ENCODE measurements at regions not wholly inside any gene's neighbourhood (a gene's known extent, or its start where the extent isn't known, plus 50 kb on each side); places are given as distances from the start of the nearest gene placed in this dataset.

- no peak for DNase-seq
These were observed 191.0 kb upstream of the C1orf174 start for GRCh38 chr1:4090976-4091660.

DNA sequence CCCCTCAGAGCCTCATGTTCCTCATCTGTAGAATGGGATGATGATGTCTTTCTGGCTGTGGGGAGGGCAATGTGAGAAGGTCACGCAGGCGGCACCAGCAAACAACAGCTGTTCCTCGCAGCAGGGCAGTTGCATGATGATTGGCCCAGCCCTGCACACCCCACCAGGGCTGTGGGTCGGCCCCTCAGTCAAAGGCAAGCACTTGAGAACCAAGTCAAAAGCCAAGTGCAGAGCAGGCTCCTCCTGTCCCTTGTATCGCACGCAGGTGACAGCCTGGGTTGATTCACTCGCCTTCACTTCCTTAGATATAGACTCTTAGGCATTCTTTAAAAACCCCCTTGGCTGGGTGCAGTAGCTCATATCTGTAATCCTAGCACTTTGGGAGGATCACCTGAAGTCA, 191.9 kb upstream of the C1orf174 start:
- DNase-seq, result no peak

DNA sequence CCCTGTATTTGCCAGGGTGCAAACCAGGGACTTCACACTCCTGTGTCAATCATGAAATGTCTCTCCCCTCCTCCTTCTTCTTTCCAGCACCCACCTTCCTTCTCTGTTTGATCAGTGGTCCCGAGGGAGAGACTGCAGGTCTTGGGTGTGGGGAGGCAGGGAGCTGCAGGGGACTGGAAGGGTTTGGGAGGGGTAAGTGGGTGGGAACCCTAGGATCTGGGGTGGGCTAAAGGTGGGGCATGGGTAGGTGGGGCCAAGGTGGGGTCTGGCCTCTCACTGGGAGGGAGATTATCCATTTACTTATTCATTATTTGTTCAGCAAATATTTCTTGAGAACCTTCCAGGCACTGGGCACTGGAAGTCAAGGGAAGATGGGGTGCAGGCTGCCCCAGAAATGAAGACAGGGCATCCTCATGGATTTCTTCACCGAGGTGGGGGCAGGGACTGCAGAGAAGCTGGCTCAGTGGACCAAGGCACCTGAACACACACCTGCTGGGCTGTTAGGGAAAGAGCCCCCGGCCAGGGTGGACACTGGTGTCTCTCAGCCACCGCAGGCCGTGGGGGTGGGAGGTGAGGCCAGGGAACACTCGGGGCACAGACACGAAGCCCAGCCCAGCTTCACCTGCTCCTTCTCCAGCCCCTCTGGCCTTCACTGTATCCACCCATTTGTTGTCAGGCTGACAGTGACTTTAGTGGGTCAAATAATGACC, 193.9 kb upstream of the C1orf174 start:
- no peak for DNase-seq

- no peak for DNase-seq
These were observed 195.4 kb upstream of the C1orf174 start for GRCh38 chr1:4095433-4095971.

- DNase-seq, result no peak
These were observed 201.5 kb upstream of the C1orf174 start for GRCh38 chr1:4101459-4102161.

DNA sequence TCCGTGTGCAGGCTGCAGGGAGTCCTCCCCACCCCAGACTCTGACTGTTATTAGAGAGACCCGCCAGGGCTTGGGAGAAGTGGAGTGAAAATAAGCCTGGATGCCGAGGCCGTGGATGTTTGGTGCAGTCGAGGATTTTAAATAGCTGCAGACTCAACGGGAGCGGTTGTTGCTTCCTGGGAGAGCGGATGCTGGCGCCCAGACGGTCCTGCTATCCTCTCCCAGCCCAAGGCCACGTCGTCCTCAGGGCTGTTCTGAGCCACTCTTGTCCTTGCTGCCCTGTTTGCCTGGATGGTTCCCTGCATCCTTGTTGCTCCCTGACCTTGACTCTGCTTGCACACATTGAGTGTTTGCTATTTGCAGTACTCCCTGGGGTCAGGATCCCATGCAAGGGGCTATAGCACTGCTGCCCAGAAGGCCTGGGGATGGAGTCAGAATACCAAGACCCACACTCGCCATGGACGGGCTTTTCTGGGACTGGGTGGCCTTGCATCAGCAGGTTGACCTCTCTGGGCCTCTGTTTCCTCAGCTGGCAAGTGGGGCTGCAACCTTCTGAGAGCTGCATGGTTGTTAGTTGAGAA, 205.3 kb upstream of the C1orf174 start:
- no peak for DNase-seq

DNA sequence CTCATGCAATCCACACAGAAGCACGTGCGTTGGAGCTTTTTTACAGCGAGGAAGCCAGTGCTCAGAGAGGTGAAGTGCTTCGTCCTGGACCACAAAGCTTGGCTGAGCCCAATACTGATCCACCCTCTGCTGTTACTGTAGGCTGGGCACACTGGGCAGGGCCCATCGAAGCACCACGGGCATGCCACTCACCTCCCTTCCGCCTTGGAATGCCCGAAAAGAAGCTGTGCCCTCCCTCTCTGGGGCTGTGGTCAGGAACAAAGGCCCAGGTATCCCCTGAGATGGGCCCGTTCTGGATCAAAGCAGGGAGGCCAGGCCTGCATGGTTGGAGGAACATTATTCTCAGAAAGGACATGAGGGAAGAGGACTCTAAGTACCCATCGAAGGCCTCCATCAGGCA, 206.7 kb upstream of the C1orf174 start:
- no peak for DNase-seq

DNA sequence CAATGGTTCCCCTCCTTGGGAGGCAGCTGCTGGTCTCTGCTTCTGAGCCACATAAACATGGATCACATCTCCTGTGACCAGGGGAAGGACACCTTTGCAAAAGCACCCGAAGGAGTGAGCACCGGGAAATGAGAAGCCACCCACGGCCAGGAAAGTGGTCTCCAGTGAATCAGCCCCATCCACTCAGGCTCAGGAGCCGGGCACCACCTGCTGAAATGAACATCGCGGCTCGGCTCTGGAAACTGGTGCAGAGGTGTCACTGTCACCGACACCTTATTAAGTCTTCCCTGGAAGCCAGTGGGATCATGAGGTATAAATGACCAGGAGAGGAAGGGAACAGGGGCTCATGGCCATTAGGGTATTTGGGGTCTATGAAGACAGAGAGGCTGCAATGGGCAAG, 207.2 kb upstream of the C1orf174 start:
- no peak for DNase-seq

GRCh38 chr1:4108331-4108730, 208.3 kb upstream of the C1orf174 start:
- DNase-seq, result no peak

GRCh38 chr1:4108758-4109627, 208.9 kb upstream of the C1orf174 start:
- DNase-seq, result no peak

GRCh38 chr1:4109628-4109940, 209.5 kb upstream of the C1orf174 start:
- DNase-seq, result no peak

- DNase-seq, result no peak
These were observed 210.8 kb upstream of the C1orf174 start for GRCh38 chr1:4110888-4111287.

GRCh38 chr1:4113897-4114296, 213.8 kb upstream of the C1orf174 start:
- DNase-seq, result no peak

- DNase-seq, result no peak
These were observed 215.3 kb upstream of the C1orf174 start for GRCh38 chr1:4115191-4115900.

DNA sequence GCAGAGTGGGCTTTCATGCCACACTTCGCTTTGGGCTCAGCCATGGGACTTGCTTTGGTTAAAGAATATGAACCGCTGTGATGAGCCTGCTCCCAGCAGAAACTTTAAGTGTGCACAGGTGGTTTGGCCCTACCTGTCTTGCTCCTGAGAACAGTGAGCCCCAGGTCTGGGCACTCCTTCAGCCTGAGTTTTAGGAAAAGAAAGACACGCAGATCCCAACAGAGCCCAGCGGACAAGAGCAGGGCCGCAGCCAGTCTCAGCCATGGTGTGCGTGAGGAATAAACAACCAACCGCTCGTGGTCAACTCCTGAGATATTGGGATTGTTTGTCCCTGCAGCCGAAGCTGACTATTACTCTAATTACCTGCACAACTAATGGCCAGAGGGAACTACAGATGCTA, 217.1 kb upstream of the C1orf174 start:
- DNase-seq, result no peak

DNA sequence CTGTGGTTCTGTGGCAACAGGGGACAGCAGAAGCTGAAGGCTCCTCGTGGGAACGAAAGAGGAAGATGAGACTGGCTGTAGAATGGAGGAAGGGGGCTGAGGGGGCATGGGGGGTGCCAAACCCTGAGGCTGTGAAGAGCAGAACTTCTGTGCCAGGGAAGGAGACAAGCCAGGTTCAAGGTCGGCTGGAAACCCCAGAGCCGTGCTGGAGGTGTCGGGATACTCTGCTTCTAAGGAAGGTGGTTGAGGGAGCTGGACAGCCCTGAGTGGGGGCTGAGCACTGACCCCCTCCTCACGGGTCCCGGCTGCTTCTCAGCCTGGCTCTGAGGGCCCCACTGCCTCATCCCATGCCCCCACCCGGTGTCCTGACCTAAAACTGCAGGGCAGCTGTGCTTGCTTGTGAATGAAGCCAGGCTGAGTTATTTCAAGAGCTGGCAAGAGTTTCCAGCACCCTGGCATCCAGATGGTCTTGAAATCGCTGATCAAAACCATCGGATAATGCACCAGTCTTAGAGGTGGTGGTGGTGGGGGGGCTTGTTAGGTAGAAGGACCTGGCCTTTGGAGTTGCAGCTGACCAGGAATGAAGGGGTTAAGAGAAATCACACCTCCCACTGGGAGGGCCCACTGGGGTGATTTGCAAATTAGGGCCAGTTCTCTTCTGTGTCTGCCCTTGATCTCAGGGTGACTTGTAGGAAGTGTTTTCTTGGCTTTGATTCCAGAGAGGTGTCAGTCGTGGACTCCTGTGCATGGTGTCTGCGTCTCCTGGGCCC, 218.9 kb upstream of the C1orf174 start:
- no peak for DNase-seq

DNA sequence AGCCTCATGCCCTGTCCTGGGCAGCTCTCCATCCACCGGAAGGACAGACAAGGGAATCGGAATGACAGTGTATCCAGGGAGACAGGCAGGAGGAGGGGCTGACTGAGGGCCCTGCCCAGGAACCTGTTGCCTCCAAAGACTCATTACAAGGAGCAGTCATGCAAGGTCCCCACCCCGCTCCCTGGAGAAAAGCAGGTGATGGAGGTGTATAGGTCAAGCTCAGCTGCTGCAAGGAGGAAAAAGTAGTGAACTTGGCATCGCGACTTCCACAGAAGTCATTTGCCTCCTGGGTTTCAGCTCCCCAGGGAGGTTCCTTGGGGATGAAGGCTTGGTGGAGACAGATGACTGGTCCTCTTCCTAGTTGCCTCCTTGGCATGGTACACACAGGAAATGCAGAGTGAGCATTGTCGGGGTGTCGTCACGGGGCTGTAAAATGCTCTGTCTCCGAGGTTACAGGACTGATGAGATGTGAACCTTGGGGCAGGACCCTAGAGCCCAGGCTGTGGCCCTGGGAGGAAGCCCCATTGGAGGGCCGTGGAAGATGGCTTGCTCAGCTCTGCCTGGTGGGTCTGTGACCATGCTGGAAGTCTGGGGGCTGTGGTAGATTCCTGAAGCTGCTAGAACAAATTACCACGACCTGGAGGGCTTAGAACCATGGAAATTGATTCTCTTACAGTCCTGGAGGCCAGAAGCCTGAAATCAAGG, 219.6 kb upstream of the C1orf174 start:
- DNase-seq, result no peak

DNA sequence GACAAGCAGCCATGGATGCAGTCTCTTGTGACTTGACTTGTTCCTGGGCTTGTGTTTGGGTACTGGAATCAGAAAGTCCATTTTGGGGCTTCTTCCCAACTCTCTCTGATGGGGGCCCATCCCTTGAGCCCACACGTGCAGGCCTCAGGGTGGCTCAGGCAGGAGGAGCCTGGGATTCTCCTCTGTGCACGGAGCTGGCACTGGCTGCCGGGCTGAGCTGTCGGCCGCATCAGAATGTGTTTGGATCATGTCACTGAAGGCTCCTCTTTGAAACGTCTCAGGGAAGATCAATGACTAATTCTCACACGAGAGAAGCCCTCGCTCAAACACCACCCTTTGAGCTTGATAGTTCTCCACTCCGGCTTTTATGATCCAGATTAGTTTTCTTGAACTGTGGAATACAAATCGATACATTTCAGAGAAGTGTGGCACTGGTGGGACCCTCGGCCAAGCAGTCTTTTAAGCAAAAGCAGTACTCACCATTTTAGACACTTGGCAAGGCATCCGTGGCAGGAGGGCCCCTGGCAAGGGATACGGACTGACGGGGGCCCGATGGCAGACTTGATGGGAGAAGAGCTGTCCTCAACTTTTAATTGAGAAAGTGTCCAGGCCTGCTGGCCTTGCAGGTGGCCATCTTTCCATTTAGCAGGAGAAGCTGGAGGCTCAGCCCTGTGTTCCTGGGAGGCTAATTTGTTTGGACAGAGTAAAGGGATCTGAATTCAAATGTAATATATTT, 220.7 kb upstream of the C1orf174 start:
- no peak for DNase-seq

DNA sequence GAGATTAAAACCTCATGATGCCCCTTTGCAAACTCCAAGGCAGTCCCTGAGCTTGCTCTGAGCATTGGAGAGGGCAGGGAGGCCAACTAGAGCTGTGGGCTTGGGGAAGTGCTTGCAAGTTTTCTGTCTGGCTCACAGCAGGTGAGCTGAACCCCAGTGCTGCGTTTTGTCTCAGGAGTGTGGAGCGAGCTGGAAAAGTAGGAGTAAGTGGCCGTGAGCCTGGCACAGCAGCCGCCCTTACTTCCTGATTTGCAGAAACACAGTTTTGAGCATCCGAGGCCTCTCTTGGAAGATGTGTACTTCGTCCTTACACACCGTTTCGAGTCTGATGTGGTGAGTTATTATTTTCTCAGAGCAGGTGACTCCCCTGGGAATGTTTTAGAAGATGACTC, 221.2 kb upstream of the C1orf174 start:
- no peak for DNase-seq
